Left hindlimb (tissue), 1 donor: ENCODE measurements at regions not wholly inside any gene's neighbourhood (a gene's known extent, or its start where the extent isn't known, plus 50 kb on each side); places are given as distances from the start of the nearest gene placed in this dataset.
"Not testable (repeated sequence)": the region's sequence is repeated elsewhere in the genome, so short reads cannot be mapped to it uniquely, and the experiment has no call there.

Experiments used
- DNase-seq: peaks from one replicate; pipeline ENCODE4 v3.0.0-alpha.2; 2018

DNA sequence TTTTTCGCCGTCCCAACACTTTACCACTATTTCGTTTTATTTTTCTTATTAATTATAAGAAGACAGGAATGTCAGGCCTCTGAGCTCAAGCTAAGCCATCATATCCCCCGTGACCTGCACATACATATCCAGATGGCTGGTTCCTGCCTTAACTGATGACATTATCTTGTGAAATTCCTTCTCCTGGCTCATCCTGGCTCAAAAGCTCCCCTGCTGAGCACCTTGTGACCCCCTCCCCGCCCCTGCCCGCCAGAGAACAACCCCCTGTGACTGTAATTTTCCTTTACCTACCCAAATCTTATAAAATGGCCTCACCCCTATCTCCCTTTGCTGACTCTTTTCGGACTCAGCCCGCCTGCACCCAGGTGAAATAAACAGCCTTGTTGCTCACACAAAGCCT lies 978.9 kb downstream of the EPHA3 start:
- DNase-seq = not testable (repeated sequence)

- no peak for DNase-seq
These were observed 980.3 kb downstream of the EPHA3 start for GRCh38 chr3:90087703-90088102.

- DNase-seq = peak; percentile 47
These were observed 984.1 kb downstream of the EPHA3 start for GRCh38 chr3:90091549-90091948.

- DNase-seq = no peak
These were observed 985.6 kb downstream of the EPHA3 start for GRCh38 chr3:90092994-90093393.

GRCh38 chr3:90095811-90096210 lies 988.4 kb downstream of the EPHA3 start:
- no peak for DNase-seq

- no peak for DNase-seq
These were observed 992.1 kb downstream of the EPHA3 start for GRCh38 chr3:90099493-90099892.

DNA sequence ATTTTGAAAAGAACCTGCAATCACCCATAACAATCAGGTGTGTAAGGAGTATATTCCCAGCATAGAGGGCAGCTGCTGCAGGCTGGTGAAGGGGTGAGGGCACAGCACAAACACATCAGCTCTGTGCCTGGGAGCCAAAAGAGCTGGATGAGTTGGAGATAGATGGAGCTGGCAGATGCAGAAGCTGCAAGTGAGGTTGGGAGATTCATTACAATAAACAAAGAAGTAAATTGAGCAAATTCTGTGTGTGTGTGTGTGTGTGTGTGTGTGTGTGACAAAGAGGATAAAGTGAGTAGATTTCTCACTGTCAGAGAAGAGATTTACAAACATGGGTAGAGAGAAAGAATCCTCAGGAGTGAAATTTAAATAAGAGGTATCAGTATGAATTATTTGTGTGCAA lies 994.7 kb downstream of the EPHA3 start:
- DNase-seq = no peak

DNA sequence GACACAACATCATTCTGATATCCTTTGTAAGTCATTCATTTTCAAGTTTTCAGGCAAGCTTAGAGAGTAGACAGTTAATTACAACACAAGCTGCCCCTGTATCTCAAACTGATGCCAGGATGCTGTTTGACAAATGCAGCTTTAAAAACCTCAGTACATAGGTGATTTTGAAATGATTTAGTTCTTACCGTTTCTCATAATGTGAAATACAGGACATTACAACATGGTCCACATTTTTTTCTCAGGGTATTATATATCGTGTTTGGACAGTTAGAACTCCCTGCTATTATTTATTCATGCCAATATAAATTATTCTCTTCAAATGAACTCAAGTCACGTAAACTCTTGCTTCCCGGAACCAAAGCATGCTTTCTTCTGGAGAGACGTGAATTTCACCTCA lies 1013.9 kb downstream of the EPHA3 start:
- DNase-seq = no peak

GRCh38 chr3:90128391-90128790 lies 1021.0 kb downstream of the EPHA3 start:
- DNase-seq = no peak

- no peak for DNase-seq
These were observed 1022.3 kb downstream of the EPHA3 start for GRCh38 chr3:90129730-90130129.

DNA sequence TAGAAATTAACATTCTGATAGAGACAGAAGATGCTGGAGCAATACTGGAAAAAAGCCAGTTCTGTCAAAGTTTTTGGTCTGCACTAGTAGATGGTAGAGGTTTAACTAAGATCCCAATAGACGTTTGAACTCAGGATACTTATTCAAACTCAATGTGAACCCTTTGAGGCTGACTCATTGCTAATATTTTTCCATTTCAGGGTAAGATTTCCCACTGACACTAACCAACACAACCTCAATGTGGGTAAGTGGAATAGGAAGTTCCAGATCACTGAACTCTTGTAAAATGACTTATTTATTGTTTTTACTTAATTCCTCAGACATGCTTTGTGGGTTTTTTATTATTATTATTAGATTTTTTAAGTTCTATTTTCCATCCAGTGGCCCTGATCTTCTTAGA lies 1024.8 kb downstream of the EPHA3 start:
- DNase-seq = no peak

DNA sequence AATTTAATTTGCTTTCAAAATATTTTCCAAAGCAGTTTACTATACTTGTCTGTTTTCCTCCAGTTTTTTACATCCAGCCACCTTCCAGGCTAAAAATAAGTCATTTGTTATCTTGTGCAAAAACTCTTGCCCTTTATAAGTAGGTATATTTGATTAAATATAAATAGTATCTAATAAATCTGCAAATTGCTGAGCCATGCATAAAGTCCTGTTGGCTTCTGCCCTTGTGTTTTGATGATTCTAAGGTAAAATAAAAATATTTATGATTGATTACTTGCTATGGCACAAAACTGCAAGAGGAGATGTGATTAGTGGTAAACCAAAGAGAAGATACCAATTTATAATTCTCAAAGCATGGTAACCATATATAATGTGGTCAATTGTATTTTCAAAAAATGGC lies 1026.7 kb downstream of the EPHA3 start:
- no peak for DNase-seq

DNA sequence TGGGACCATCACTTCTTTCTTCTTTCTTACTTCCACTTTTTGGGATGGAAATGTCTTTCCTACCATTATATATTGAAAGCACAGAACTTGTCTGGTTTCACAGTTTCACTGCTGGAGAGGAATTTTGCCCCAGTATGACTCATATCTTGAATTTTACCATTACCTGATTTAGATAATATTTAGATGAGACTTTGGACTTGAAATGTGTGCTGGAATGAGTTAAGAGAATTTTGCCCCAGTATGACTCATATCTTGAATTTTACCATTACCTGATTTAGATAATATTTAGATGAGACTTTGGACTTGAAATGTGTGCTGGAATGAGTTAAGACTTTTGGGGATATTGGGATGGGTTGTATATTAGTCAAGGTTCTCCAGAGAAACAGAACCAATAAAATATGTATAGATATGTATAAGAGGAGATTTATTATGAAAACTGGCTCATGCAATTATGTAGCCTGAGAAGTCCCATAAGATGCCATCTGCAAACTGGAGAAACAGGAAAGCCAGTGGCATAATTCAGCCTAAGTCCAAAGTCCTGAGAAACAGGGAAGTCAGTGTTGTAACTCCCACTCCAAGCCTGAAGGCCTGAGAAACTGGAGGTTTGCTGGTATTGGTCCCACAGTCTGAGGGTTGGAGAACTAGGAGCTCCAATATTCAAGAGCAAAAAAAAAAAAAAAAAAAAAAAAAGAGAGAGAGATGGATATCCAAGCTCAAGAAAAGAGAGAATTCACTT lies 1029.2 kb downstream of the EPHA3 start:
- no peak for DNase-seq

DNA sequence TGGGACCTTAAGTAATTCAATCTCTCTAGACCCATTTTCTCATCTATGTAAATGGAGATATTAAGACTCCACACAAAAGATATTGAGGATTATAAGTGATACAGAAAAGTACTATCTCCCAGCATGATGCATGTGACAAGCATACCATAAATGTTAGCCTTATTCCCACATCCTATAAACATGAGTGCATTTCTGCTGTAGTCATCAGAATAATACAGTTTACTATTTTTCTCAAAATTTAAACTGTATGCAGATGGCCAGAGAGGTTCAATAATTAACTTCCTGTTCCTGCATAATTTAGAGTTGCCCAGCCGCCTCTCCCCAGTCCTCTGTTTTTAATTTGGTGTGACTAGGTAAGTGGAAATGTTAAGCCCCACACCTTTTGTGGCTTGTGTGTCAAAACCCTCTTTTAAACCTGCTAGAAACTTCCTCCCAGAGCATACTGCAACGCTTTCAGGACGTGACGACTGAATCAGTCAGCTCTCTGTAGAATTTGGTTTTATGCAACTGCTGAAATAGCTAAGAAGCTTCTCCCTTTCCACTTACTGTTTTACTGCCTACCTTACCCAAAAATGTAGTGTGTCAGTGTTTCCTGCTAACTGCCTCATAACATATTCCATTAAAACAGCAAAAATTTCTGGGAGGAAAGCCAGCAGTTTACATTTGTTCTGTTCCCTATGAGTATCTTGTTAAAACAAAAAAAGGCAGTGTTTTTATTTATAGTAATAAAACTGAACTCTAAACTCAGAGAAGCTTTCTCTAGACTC lies 1037.9 kb downstream of the EPHA3 start:
- DNase-seq = no peak

GRCh38 chr3:90180096-90180495 lies 1072.7 kb downstream of the EPHA3 start:
- no peak for DNase-seq

DNA sequence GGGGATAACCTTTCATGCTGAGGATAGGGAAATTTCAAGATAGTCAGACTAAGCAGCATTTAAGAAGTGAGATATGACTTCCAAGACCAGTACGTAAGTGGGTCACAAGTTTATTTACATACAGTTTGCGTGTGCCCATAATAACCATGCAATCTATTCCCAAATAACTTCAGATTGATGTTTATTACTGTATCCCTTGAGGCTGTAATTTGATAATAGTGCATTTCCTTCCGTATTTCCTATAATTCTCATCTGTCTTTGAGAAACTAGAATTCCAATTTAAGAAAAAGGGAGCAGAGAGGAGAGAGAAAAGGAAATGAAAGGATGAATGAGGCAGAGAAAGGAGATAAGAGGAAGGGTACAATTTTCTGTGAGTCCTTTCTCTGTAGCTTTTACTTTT lies 1073.1 kb downstream of the EPHA3 start:
- no peak for DNase-seq

DNA sequence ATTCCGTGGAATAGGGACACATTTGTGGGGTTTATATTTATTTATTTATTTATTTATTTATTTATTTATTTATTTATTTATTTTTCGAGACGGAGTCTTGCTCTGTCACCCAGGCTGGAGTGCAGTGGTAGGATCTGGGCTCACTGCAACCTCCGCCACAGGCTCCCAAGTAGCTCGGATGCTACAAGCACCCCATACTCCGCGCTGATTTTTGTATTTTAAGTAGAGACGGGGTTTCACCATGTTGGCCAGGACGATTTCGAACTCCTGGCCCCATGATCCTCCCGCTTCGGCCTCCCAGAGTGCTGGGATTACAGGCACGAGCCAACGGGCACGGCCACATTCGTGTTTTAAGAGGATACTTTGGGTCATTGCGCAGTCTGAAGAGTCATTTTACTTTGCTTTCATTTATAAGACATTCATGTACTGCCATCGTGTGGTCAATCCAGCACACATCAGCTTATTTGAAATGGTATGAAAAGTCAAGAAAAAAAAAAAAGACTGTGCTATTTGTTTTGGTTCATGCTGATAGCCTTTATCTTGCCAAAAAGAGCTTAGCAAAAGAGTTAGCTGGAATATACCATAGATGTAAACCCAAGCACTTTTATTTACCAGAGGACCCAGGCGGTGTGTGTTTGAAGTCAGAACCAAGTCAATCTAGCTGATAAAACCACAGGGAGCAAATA lies 1075.0 kb downstream of the EPHA3 start:
- peak; percentile 48 for DNase-seq

DNA sequence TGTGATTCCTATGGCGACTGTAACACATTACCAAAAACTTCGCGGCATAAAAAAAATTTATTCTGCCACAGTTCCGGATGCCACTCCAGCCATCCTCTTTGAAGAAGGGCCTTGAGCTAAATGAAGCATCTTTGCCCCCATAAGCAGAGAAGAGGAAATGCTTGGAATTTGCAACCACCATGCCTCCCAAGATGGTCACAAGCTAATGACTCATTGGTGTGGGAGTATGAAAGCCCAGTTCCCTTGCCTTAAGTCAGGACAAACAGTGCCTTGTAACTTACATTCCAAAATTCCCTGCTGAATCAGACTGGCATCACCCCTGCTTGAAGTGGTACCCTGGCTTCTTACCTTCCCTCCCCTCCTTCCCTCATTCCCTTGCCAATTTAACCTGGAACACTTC lies 1077.4 kb downstream of the EPHA3 start:
- no peak for DNase-seq

- not testable (repeated sequence) for DNase-seq
These were observed 1090.0 kb downstream of the EPHA3 start for GRCh38 chr3:90197383-90197782.

DNA sequence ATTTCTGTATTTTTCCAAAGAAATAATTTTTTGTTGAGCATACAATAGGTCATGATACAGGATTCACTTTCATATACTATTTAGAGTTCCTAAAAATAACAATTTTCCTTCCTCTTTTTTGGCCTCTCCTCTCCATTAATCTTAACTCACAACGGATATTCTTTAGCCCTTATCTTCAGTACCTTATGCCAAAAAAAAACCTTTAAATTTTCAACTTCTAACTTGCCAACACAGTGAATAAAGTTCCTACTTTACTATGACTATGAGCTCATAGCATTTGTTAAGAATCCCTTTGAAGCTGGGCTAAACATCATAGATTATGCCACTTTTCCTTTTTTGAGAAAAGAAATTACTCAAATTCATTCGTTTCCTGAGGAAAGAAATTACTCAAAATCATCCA lies 1095.5 kb downstream of the EPHA3 start:
- DNase-seq = not testable (repeated sequence)

- DNase-seq = not testable (repeated sequence)
These were observed 1099.1 kb downstream of the EPHA3 start for GRCh38 chr3:90206482-90206881.

GRCh38 chr3:90207353-90208097 lies 1100.1 kb downstream of the EPHA3 start:
- DNase-seq = not testable (repeated sequence)

DNA sequence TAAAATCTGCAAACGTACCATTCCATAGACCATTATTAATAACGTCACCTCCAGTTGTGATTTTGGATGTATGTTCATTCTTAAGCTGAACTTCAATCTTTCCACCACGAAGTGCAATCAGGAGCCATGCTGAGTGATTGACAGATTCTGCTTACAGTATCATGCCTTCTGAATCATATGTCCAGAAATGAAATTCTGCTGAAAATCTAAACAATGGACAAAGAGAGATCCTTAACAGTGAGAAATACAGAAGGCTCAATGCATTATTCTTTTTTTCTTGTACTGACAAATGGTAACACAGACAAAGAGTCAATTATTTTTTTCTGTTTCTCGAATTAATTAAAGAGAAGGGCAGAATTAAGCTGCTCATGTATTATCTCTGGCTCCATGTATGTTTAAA lies 1114.5 kb downstream of the EPHA3 start:
- DNase-seq = no peak
